Left colon (tissue), 2 donors: ENCODE measurements at regions not wholly inside any gene's neighbourhood (a gene's known extent, or its start where the extent isn't known, plus 50 kb on each side); places are given as distances from the start of the nearest gene placed in this dataset.
"Not testable (repeated sequence)": the region's sequence is repeated elsewhere in the genome, so short reads cannot be mapped to it uniquely, and the experiment has no call there.

Experiments used
- ATAC-seq: fragments of 200-7000 bp; cut with Tn5 transposase; one replicate; pipeline ENCODE4 v1.9.1; 2020; ENCODE audit warnings: mild to moderate bottlenecking, moderate library complexity
- DNase-seq, 2 donors: peaks; one replicate each; pipeline ENCODE4 v3.0.0-alpha.2; 2020
- intact Hi-C, 2 donors: fragments of 100-400 bp; cut with DNase I in 1 of 2; cut with micrococcal nuclease in 1 of 2; formaldehyde crosslinking; loops; one replicate each; pipeline versions ENCODE4 v1.11.2 to v1.14.0; 2022; cut with DNase I, micrococcal nuclease
- donor health status: DM: no; HTN: no; CAD: no.
- donor health status: DM: yes; HTN: yes; CAD: no.

GRCh38 chr17:16871446-16872190 lies 100.3 kb downstream of the TNFRSF13B start:
- intact Hi-C loops, ATAC-seq, DNase-seq: not testable (repeated sequence)

- no peak for DNase-seq
- ATAC-seq = no peak
- intact Hi-C loops = no loop called here
Observed at GRCh38 chr17:16870253-16871245, 101.4 kb downstream of the TNFRSF13B start.

- intact Hi-C loops, DNase-seq, ATAC-seq: not testable (repeated sequence)
Observed at GRCh38 chr17:16869531-16870252, 102.2 kb downstream of the TNFRSF13B start.

- DNase-seq, intact Hi-C loops, ATAC-seq: not testable (repeated sequence)
Observed at GRCh38 chr17:16868616-16869015, 103.3 kb downstream of the TNFRSF13B start.

- intact Hi-C loops, ATAC-seq, DNase-seq: not testable (repeated sequence)
Observed at GRCh38 chr17:16867545-16867944, 104.4 kb downstream of the TNFRSF13B start.

DNA sequence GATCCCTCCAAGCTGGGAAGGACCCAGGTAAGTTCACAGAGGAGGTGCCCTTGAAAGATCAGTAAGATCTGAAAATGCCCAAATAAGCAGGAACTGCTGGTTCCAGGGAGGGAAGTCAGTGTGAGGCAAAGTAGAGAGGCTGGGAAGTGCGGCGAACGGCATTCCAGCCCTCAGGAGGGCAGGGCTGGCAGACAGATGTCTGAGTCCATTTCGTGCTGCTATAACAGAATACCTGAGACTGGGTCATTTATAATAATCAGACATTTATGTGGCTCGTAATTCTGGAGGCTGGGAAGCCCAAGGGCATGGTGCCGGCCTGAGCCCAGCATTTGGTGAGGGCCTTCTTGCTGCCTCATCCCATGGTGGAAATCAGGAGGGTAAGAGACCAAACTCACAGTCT lies 105.1 kb downstream of the TNFRSF13B start:
- intact Hi-C loops, DNase-seq, ATAC-seq: not testable (repeated sequence)

DNA sequence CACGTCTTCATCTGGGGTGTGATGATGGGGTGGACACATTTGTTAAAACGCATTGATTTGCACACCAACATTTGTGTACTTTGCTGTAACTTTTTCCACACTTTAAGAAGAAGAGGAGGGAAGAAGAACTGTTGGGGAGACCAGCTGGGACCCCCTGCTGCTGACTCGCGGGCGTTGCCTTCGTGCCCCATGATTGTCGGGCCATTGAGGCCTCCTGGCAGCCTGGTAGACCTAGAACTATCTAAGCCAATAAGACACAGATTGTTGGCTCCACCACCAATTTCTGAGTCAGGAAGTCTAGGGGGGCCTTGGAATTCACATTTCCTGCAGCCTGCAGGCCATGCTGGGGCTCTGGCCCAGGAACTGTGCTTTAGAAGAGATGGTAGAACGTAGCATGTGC lies 105.5 kb downstream of the TNFRSF13B start:
- intact Hi-C loops = no loop called here
- ATAC-seq (no peak), DNase-seq (no peak)

- intact Hi-C loops, DNase-seq: not testable (repeated sequence)
- ATAC-seq = peak; percentile 71
Observed at GRCh38 chr17:16865704-16866103, 106.2 kb downstream of the TNFRSF13B start.

GRCh38 chr17:16865077-16865613 lies 106.8 kb downstream of the TNFRSF13B start:
- DNase-seq, intact Hi-C loops: not testable (repeated sequence)
- peak; percentile 70 for ATAC-seq

- DNase-seq, intact Hi-C loops: not testable (repeated sequence)
- ATAC-seq = peak; percentile 86
Observed at GRCh38 chr17:16864462-16865076, 107.3 kb downstream of the TNFRSF13B start.

DNA sequence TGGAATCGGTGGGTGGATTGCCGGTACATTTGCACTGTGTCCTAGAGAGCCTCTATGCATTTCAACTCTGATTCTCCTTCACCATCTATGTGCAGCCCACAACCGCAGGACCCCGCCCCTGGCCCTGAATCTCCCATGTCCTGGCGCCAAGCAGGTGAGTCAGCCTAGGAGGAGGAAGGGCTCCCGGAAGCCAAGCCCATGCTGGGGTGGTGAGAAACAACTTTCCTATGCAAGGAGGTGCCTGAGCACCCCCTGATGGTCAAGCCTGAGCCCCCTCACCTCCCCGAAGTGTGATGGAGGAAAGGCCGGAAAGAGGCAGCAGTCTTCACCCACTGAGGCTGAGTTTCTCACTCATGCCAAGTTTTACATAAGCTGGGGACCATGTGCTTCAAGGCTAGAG lies 110.8 kb downstream of the TNFRSF13B start:
- intact Hi-C loops, DNase-seq, ATAC-seq: not testable (repeated sequence)

DNA sequence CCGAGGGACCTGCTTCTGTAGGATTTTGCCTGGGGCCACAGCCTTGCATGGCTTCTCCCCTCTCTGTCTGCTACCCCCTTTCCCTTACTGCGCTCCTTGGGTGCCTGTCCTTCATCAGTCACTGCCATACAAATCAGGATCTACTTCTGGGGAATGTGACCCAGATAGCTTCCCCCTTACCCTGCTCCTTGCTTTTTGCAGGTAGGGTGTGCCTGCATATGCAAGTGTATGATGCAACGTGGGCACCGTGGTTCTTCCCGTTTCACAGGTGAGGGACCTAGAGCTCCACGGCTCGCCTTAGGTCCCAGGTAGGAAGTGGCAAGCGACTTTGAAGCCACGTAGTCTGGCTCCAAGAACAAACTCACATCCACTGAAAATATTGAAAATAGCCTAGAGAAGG lies 111.5 kb downstream of the TNFRSF13B start:
- ATAC-seq, intact Hi-C loops, DNase-seq: not testable (repeated sequence)

DNA sequence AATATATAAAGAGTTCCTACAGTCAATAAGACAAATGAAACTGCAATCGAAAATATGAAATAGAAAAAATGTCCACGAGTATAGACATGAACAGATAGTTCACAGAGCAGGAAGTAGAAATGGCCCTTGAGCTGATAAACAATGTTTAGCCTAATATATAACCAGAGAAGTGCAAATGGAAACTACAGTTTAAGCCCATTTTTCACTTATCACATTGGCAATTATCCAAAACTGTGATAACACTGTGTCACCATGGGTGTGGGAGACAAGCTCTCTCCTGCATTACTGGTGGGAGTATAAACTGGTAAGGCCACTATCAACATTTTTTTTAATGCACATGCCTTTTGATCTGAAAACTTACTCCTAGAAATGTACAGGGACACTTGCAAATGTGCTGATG lies 112.4 kb downstream of the TNFRSF13B start:
- intact Hi-C loops, ATAC-seq, DNase-seq: not testable (repeated sequence)

DNA sequence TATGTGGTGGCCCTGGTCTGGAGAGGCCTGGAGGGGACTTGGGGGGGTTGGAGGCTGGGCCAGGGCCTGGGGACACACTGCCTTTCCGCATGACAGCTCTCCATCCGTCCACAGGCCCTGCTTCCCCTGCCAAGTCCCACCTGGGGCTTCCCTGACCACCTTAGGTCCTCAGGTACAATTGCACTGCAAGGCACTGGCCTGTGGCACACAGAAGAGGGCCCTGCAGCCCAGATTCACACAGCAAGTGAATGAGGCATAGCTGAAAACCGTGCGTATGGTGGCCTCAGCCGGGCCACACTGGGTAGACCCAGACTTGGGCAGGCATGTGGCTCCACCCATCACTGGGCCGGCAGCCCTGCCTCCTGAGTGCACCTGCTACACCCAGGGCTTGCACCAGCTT lies 114.2 kb downstream of the TNFRSF13B start:
- intact Hi-C loops, ATAC-seq, DNase-seq: not testable (repeated sequence)

GRCh38 chr17:16856846-16857245 lies 115.1 kb downstream of the TNFRSF13B start:
- intact Hi-C loops, ATAC-seq, DNase-seq: not testable (repeated sequence)

- ATAC-seq, DNase-seq, intact Hi-C loops: not testable (repeated sequence)
Observed at GRCh38 chr17:16856171-16856570, 115.7 kb downstream of the TNFRSF13B start.

GRCh38 chr17:16854636-16855035 lies 117.3 kb downstream of the TNFRSF13B start:
- ATAC-seq, DNase-seq, intact Hi-C loops: not testable (repeated sequence)
